ENCODE measurements at regions not wholly inside any gene's neighbourhood (a gene's known extent, or its start where the extent isn't known, plus 50 kb on each side); places are given as distances from the start of the nearest gene placed in this dataset.

- H3K4me1 Mint-ChIP-seq (ENCODE audit: low read depth in 2 of 2) = no peaks in the 10 kb centered on the region
- no peaks in the 10 kb centered on the region for H3K36me3 Mint-ChIP-seq (ENCODE audit: insufficient read depth)
- H3K9me3 Mint-ChIP-seq = peaks cover 0 to 3% of the 10 kb centered on the region in 2 donors
- no peak for DNase-seq
- H3K27me3 Mint-ChIP-seq = peaks cover 0 to 19% of the 10 kb centered on the region in 2 donors
- no peak overlapping the region for H3K4me3 Mint-ChIP-seq
- H3K27ac Mint-ChIP-seq = no peak overlapping the region
- no peak for ATAC-seq (replicated peaks)
These were observed 268.5 kb downstream of the SQOR start for GRCh38 chr15:45903283-45903682.

DNA sequence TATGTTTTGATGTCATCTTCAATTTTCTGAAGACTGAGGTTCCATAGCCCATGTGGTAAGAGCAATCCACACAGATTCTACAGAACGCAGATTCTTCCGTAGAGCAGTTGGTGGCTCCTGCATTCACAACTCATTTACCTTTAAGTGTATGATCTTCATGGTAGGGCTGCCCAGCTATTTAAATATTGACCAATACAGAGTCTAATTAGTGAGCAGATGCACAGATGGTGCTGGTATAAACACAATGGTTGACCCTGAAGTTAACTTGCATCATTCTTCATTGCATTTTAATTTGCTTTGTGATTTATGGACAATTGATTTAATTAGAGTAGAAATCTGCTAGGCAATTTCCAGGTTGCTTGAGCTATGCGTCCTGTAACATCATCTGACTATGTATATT lies 269.2 kb downstream of the SQOR start:
- no peak overlapping the region for H3K27ac Mint-ChIP-seq
- H3K36me3 Mint-ChIP-seq (ENCODE audit: insufficient read depth) = no peaks in the 10 kb centered on the region
- H3K9me3 Mint-ChIP-seq = peaks cover 0 to 3% of the 10 kb centered on the region in 2 donors

DNA sequence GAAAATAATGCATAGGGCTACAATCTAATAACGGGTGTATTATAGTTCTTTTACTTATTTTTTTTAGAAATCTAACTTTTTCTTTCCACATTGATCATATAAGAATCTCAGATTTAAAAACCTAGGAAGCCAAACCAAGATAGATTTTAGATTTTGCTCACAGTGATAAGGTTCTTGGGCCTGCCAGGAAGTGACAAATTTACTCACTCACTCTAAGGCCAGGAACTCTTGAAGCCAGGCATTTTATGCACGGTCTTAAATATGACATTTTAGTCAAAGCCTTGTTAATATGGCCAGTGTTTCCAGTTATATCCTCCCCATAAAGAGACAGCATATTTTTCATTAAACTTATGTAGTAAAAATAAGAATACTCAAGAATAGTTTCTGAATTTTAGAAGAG lies 271.4 kb downstream of the SQOR start:
- H3K4me3 Mint-ChIP-seq = no peak overlapping the region
- no peak overlapping the region for H3K27ac Mint-ChIP-seq
- H3K27me3 Mint-ChIP-seq = no peaks in the 10 kb centered on the region
- no peaks in the 10 kb centered on the region for H3K36me3 Mint-ChIP-seq (ENCODE audit: insufficient read depth)
- ATAC-seq (replicated peaks) = no peak
- H3K4me1 Mint-ChIP-seq (ENCODE audit: low read depth in 2 of 2) = no peaks in the 10 kb centered on the region
- DNase-seq = no peak
- peaks cover 0 to 3% of the 10 kb centered on the region in 2 donors for H3K9me3 Mint-ChIP-seq

More for the DNA sequence above, 269.2 kb downstream of the SQOR start:
- Mint-ChIP-seq H3K27me3 (peaks cover 0 to 12% of the 10 kb centered on the region in 2 donors), H3K4me1 (ENCODE audit: low read depth in 2 of 2) (no peaks in the 10 kb centered on the region), H3K4me3 (no peak overlapping the region)
- ATAC-seq (replicated peaks) (no peak), DNase-seq (no peak)

DNA sequence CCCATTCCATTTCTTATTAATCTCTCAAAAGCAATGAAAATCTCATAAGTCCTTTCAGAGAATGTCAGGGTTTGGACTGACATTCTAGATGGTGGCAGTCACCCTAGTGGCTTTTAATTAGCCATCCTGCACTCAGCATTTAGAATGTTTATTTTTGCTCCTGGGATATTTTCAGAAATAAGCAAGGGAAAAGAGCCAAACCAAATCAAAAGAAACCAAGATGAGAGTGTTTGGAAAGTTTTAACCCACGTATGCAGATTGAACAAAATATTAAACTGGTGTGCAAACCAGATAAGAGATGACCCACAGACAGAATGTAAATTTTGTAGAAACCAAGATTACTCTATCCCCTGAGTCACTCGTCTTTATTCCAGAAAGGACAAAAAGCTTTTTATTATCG lies 275.8 kb downstream of the SQOR start:
- no peak for DNase-seq
- H3K9me3 Mint-ChIP-seq = peaks cover 0 to 5% of the 10 kb centered on the region in 2 donors
- H3K4me1 Mint-ChIP-seq (ENCODE audit: low read depth in 2 of 2) = no peaks in the 10 kb centered on the region
- no peak overlapping the region for H3K4me3 Mint-ChIP-seq
- no peak for ATAC-seq (replicated peaks)
- H3K36me3 Mint-ChIP-seq (ENCODE audit: insufficient read depth) = no peaks in the 10 kb centered on the region
- H3K27ac Mint-ChIP-seq = no peak overlapping the region
- no peaks in the 10 kb centered on the region for H3K27me3 Mint-ChIP-seq

DNA sequence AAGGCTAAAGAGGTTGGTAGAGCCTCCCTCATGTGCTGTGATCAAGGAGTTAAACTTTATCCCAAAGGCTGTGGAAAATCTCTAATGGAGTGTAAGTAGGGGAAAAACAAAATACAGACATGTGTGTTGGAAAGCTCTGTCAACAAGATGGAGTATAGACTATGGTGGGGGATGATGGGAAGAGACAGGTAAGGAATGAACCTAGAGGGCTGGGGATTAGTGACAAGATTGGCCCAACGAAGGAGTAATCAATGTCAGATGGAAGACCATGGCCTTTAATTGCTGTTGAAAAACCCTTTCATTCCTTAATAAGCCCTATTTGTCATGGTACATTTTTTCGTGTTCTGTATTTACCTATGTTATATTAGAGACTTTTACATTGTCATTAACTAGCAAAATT lies 278.6 kb downstream of the SQOR start:
- peaks cover 0 to 8% of the 10 kb centered on the region in 2 donors for H3K9me3 Mint-ChIP-seq
- no peaks in the 10 kb centered on the region for H3K27me3 Mint-ChIP-seq
- ATAC-seq (replicated peaks) (no peak), DNase-seq (no peak)
- H3K27ac Mint-ChIP-seq = no peak overlapping the region
- no peaks in the 10 kb centered on the region for H3K36me3 Mint-ChIP-seq (ENCODE audit: insufficient read depth)
- H3K4me1 Mint-ChIP-seq (ENCODE audit: low read depth in 2 of 2) = no peaks in the 10 kb centered on the region
- no peak overlapping the region for H3K4me3 Mint-ChIP-seq

- DNase-seq = no peak
- no peak for ATAC-seq (replicated peaks)
- Mint-ChIP-seq H3K27ac (no peak overlapping the region), H3K4me3 (no peak overlapping the region), H3K36me3 (ENCODE audit: insufficient read depth) (no peaks in the 10 kb centered on the region), H3K9me3 (peaks cover 0 to 8% of the 10 kb centered on the region in 2 donors), H3K27me3 (no peaks in the 10 kb centered on the region), H3K4me1 (ENCODE audit: low read depth in 2 of 2) (no peaks in the 10 kb centered on the region)
These were observed 279.6 kb downstream of the SQOR start for GRCh38 chr15:45914425-45914824.

- Mint-ChIP-seq H3K4me3 (no peak overlapping the region), H3K4me1 (ENCODE audit: low read depth in 2 of 2) (no peaks in the 10 kb centered on the region), H3K27ac (no peak overlapping the region), H3K27me3 (no peaks in the 10 kb centered on the region), H3K9me3 (peaks cover 0 to 6% of the 10 kb centered on the region in 2 donors), H3K36me3 (ENCODE audit: insufficient read depth) (no peaks in the 10 kb centered on the region)
- ATAC-seq (replicated peaks) (no peak), DNase-seq (no peak)
These were observed 284.0 kb downstream of the SQOR start for GRCh38 chr15:45918839-45919238.

- Mint-ChIP-seq H3K27ac (peak overlapping the region in 1 of 2 donors; percentile 67), H3K27me3 (no peaks in the 10 kb centered on the region), H3K4me3 (no peak overlapping the region), H3K4me1 (ENCODE audit: low read depth in 2 of 2) (no peaks in the 10 kb centered on the region), H3K9me3 (peaks cover 0 to 6% of the 10 kb centered on the region in 2 donors), H3K36me3 (ENCODE audit: insufficient read depth) (no peaks in the 10 kb centered on the region)
- DNase-seq (no peak), ATAC-seq (replicated peaks) (no peak)
These were observed 285.0 kb downstream of the SQOR start for GRCh38 chr15:45919806-45920205.

DNA sequence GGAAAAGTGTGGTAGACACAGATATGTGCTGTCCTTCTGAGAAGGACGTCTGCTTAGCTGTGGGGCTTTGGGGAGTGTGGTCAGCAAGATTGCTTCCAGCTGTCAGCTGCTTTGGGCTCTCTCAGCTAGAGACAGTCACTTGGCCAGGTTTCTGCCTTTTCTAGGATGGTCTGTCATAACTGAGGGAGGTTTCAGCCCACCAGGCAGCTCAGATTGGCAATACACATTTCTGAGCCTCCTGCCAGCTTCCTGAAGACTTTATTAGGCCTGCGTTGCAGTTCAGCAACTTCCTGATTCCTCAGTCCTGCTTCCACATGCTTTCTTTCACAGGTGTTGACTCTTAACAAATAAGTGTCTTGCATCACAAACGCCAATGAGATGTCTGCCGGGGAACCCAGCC lies 286.5 kb downstream of the SQOR start:
- DNase-seq = no peak

GRCh38 chr15:45921978-45922377 lies 287.1 kb downstream of the SQOR start:
- DNase-seq (no peak), ATAC-seq (replicated peaks) (no peak)
- Mint-ChIP-seq H3K4me1 (ENCODE audit: low read depth in 2 of 2) (no peaks in the 10 kb centered on the region), H3K9me3 (peaks cover 0 to 7% of the 10 kb centered on the region in 2 donors), H3K27me3 (no peaks in the 10 kb centered on the region), H3K27ac (no peak overlapping the region), H3K36me3 (ENCODE audit: insufficient read depth) (no peaks in the 10 kb centered on the region), H3K4me3 (no peak overlapping the region)

More for the DNA sequence above, 286.5 kb downstream of the SQOR start:
- no peaks in the 10 kb centered on the region for H3K4me1 Mint-ChIP-seq (ENCODE audit: low read depth in 2 of 2)
- no peak overlapping the region for H3K4me3 Mint-ChIP-seq
- no peaks in the 10 kb centered on the region for H3K36me3 Mint-ChIP-seq (ENCODE audit: insufficient read depth)
- H3K9me3 Mint-ChIP-seq = peaks cover 0 to 11% of the 10 kb centered on the region in 2 donors
- H3K27me3 Mint-ChIP-seq = no peaks in the 10 kb centered on the region
- ATAC-seq (replicated peaks) = no peak
- no peak overlapping the region for H3K27ac Mint-ChIP-seq

GRCh38 chr15:45941367-45941766 lies 306.5 kb downstream of the SQOR start:
- ATAC-seq (replicated peaks) (no peak), DNase-seq (no peak)
- Mint-ChIP-seq H3K9me3 (peaks cover 5% of the 10 kb centered on the region in 2 donors), H3K36me3 (ENCODE audit: insufficient read depth) (no peaks in the 10 kb centered on the region), H3K4me1 (ENCODE audit: low read depth in 2 of 2) (no peaks in the 10 kb centered on the region), H3K27ac (no peak overlapping the region), H3K4me3 (no peak overlapping the region), H3K27me3 (peaks cover 0 to 15% of the 10 kb centered on the region in 2 donors)

DNA sequence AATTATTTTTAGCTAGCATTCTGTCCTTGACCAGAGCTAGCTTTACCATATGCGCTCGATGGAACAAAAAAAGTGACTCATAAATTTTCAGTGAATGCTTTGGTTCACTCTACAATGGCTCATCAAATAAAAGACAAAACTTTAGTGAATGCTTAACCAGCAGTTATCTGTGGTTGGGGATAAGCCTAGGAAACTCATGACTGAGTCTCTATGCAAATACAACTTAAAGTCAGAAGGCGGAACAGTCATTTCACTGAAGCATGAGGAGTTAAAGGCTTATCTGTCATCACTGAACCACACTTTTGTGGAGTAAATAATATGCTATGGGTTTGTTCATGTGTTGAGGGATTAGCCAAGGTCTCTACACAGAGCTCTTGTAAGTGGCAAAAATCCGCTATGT lies 308.4 kb downstream of the SQOR start:
- H3K36me3 Mint-ChIP-seq (ENCODE audit: insufficient read depth) = no peaks in the 10 kb centered on the region
- no peaks in the 10 kb centered on the region for H3K4me1 Mint-ChIP-seq (ENCODE audit: low read depth in 2 of 2)

DNA sequence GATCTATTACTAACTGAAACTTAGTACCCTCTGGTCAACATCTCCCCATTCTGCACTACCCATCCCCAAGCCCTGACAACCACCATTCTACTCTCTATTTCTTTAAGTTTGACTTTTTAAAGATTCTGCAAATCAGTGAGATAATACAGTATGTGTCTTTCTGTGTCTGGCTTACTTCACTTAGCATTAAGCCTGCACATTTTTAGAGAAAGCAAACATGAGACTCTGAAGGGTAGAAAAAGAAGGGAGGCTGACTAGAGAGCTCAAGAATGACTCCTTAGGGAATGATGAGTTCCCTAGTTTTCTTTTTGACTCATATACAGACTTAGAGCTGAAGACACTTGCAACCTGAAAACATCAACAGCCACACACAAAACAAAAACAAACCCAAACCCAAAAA lies 311.3 kb downstream of the SQOR start:
- Mint-ChIP-seq H3K9me3 (peaks cover 3 to 12% of the 10 kb centered on the region in 2 donors), H3K27ac (no peak overlapping the region), H3K4me3 (no peak overlapping the region), H3K36me3 (ENCODE audit: insufficient read depth) (no peaks in the 10 kb centered on the region), H3K27me3 (peaks cover 0 to 13% of the 10 kb centered on the region in 2 donors), H3K4me1 (ENCODE audit: low read depth in 2 of 2) (no peaks in the 10 kb centered on the region)
- DNase-seq (no peak), ATAC-seq (replicated peaks) (no peak)

More for the DNA sequence above, 308.4 kb downstream of the SQOR start:
- no peak overlapping the region for H3K4me3 Mint-ChIP-seq
- peaks cover 0 to 5% of the 10 kb centered on the region in 2 donors for H3K9me3 Mint-ChIP-seq
- H3K27me3 Mint-ChIP-seq = peaks cover 0 to 6% of the 10 kb centered on the region in 2 donors
- H3K27ac Mint-ChIP-seq = no peak overlapping the region
- DNase-seq = no peak
- ATAC-seq (replicated peaks) = no peak

- Mint-ChIP-seq H3K9me3 (peaks cover 3 to 12% of the 10 kb centered on the region in 2 donors), H3K36me3 (ENCODE audit: insufficient read depth) (no peaks in the 10 kb centered on the region), H3K4me3 (no peak overlapping the region), H3K4me1 (ENCODE audit: low read depth in 2 of 2) (no peaks in the 10 kb centered on the region), H3K27ac (no peak overlapping the region), H3K27me3 (peaks cover 0 to 13% of the 10 kb centered on the region in 2 donors)
- DNase-seq (no peak), ATAC-seq (replicated peaks) (no peak)
These were observed 313.4 kb downstream of the SQOR start for GRCh38 chr15:45948181-45948621.

DNA sequence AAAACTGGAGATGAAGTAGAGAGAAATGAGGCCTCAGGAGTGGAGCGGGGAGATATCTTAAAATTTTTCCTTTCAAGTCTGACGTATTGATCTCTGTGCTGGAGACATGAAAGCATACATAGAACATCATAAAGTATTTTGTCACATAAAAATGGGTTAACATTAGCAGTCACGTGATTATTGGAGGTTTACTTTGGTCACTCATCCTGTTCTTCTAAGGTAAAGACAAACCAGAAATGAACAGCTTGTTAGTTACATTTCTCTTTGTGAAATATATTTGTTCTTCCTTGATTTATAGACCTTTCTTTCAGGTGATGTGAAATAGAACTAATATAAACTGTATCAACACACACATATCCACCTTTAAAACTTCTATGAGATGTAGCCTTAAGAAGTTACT lies 324.1 kb downstream of the SQOR start:
- Mint-ChIP-seq H3K4me1 (ENCODE audit: low read depth in 2 of 2) (no peaks in the 10 kb centered on the region), H3K27me3 (no peaks in the 10 kb centered on the region), H3K27ac (no peak overlapping the region), H3K4me3 (no peak overlapping the region), H3K9me3 (peaks cover 12 to 17% of the 10 kb centered on the region in 2 donors), H3K36me3 (ENCODE audit: insufficient read depth) (no peaks in the 10 kb centered on the region)
- DNase-seq = no peak
- ATAC-seq (replicated peaks) = no peak
